ENCODE measurements at regions not wholly inside any gene's neighbourhood (a gene's known extent, or its start where the extent isn't known, plus 50 kb on each side); places are given as distances from the start of the nearest gene placed in this dataset.

GRCh38 chr1:67555461-67556296 lies 125.5 kb upstream of the SERBP1 start:
- WGBS, 3 donors = 62 to 74% (median 62%) methylated on average over 15 of the region's 15 CpGs
- no peak overlapping the region for H3K27ac ChIP-seq (ENCODE audit: low read depth, low read length)

- WGBS, 3 donors = 38 to 55% (median 52%) methylated on average over 4 to 5 of the region's 5 CpGs
- H3K27ac ChIP-seq (ENCODE audit: low read depth, low read length) = no peak overlapping the region
Measured at GRCh38 chr1:67556297-67556900, 126.2 kb upstream of the SERBP1 start.

- WGBS, 3 donors = 56 to 78% (median 70%) methylated on average over 11 of the region's 11 CpGs
- H3K27ac ChIP-seq (ENCODE audit: low read depth, low read length) = no peak overlapping the region
Measured at GRCh38 chr1:67557696-67558448, 127.1 kb upstream of the GADD45A start.

GRCh38 chr1:67558449-67559193 lies 126.4 kb upstream of the GADD45A start:
- 79 to 85% (median 81%) methylated on average over 9 of the region's 9 CpGs for WGBS, 3 donors
- no peak overlapping the region for H3K27ac ChIP-seq (ENCODE audit: low read depth, low read length)

GRCh38 chr1:67559222-67559700 lies 125.7 kb upstream of the GADD45A start:
- 49 to 76% (median 59%) methylated on average over 16 of the region's 16 CpGs for WGBS, 3 donors
- H3K27ac ChIP-seq (ENCODE audit: low read depth, low read length) = no peak overlapping the region

- 63 to 81% (median 66%) methylated on average over 10 of the region's 10 CpGs for WGBS, 3 donors
- H3K27ac ChIP-seq (ENCODE audit: low read depth, low read length) = no peak overlapping the region
Measured at GRCh38 chr1:67560580-67561255, 124.3 kb upstream of the GADD45A start.

GRCh38 chr1:67561704-67562113 lies 123.3 kb upstream of the GADD45A start:
- no peak overlapping the region for H3K27ac ChIP-seq (ENCODE audit: low read depth, low read length)
- WGBS, 3 donors = 1 to 6% (median 3%) methylated on average over 4 of the region's 4 CpGs

- no peak overlapping the region for H3K27ac ChIP-seq (ENCODE audit: low read depth, low read length)
- WGBS, 3 donors = 78 to 81% (median 81%) methylated on average over 2 of the region's 2 CpGs
Measured at GRCh38 chr1:67563684-67564083, 121.3 kb upstream of the GADD45A start.

- WGBS, 3 donors = 31 to 64% (median 37%) methylated on average over 8 of the region's 8 CpGs
Measured at GRCh38 chr1:67564193-67564592, 120.8 kb upstream of the GADD45A start.

GRCh38 chr1:67566803-67567377 lies 118.1 kb upstream of the GADD45A start:
- WGBS, 3 donors = 66 to 91% (median 68%) methylated on average over 2 of the region's 2 CpGs
- no peak overlapping the region for H3K27ac ChIP-seq (ENCODE audit: low read depth, low read length)

More at GRCh38 chr1:67564193-67564592, 120.8 kb upstream of the GADD45A start:
- no peak overlapping the region for H3K27ac ChIP-seq (ENCODE audit: low read depth, low read length)

- WGBS, 3 donors = 44 to 73% (median 70%) methylated on average over 8 of the region's 8 CpGs
- H3K27ac ChIP-seq (ENCODE audit: low read depth, low read length) = no peak overlapping the region
Measured at GRCh38 chr1:67570486-67571143, 114.4 kb upstream of the GADD45A start.

GRCh38 chr1:67571406-67571805 lies 113.6 kb upstream of the GADD45A start:
- no peak overlapping the region for H3K27ac ChIP-seq (ENCODE audit: low read depth, low read length)

- H3K27ac ChIP-seq (ENCODE audit: low read depth, low read length) = no peak overlapping the region
- 31 to 82% (median 76%) methylated on average over 14 of the region's 14 CpGs for WGBS, 3 donors
Measured at GRCh38 chr1:67571901-67572593, 113.0 kb upstream of the GADD45A start.

GRCh38 chr1:67572594-67573221 lies 112.3 kb upstream of the GADD45A start:
- WGBS, 3 donors = 14 to 70% (median 70%) methylated on average over 8 of the region's 8 CpGs
- H3K27ac ChIP-seq (ENCODE audit: low read depth, low read length) = no peak overlapping the region

GRCh38 chr1:67573311-67573872 lies 111.6 kb upstream of the GADD45A start:
- 67 to 100% (median 90%) methylated on average over 1 of the region's 1 CpG for WGBS, 3 donors
- H3K27ac ChIP-seq (ENCODE audit: low read depth, low read length) = no peak overlapping the region

GRCh38 chr1:67574221-67574620 lies 110.8 kb upstream of the GADD45A start:
- WGBS, 3 donors = 86 to 96% (median 94%) methylated on average over 5 of the region's 5 CpGs
- H3K27ac ChIP-seq (ENCODE audit: low read depth, low read length) = no peak overlapping the region

Data from adipose tissue (tissue), 3 donors.